ENCODE measurements at regions not wholly inside any gene's neighbourhood (a gene's known extent, or its start where the extent isn't known, plus 50 kb on each side); places are given as distances from the start of the nearest gene placed in this dataset.
A peak's percentile ranks its signal among the peaks of the same experiment; 100 is the strongest.
"Not testable (repeated sequence)": the region's sequence is repeated elsewhere in the genome, so short reads cannot be mapped to it uniquely, and the experiment has no call there.

DNA sequence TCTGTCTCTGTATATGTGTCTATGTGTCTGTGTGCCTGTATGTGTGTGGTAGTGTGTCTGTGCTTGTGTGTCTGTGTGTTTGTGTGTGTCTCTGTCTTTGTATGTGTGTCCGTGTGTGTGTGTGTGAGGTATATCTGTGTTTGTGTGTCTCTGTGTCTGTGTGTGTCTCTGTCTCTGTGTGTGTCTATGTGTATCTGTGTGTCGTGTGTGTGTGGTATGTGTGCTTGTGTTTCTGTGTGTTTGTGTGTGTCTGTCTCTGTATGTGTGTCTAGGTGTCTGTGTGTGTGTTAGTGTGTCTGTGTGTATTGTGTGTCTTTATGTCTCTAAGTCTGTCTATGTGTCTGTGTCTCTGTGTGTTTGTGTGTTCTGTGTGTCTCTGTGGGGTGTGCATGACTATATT, 158.6 kb downstream of the TMEM121 start:
- Histone ChIP-seq H3K9me3 (ENCODE audit: low read depth, low read length, poor library complexity, severe bottlenecking) (no peaks in the 10 kb centered on the region), H3K4me3 (ENCODE audit: low read depth, low read length, poor library complexity, severe bottlenecking) (no peak overlapping the region), H3K27ac (ENCODE audit: low read depth, low read length, poor library complexity, severe bottlenecking) (no peak overlapping the region), H3K4me1 (ENCODE audit: insufficient read depth, low read length, poor library complexity, severe bottlenecking) (no peaks in the 10 kb centered on the region), H3K27me3 (replicated peaks; ENCODE audit: insufficient read depth, low read depth, low read length, poor library complexity) (no peaks in the 10 kb centered on the region), H3K36me3 (ENCODE audit: insufficient read depth, low read length, poor library complexity, severe bottlenecking) (no peaks in the 10 kb centered on the region)
- POLR2A ChIA-PET (ENCODE audit: low non-redundant PET), result no interaction called here
- no peak for TF ChIP-seq EZH2 (IDR thresholded peaks at IDR 0.05; ENCODE audit: borderline replicate concordance, low read depth, low read length, poor library complexity, severe bottlenecking)
- TF ChIP-seq, protein P1, sequence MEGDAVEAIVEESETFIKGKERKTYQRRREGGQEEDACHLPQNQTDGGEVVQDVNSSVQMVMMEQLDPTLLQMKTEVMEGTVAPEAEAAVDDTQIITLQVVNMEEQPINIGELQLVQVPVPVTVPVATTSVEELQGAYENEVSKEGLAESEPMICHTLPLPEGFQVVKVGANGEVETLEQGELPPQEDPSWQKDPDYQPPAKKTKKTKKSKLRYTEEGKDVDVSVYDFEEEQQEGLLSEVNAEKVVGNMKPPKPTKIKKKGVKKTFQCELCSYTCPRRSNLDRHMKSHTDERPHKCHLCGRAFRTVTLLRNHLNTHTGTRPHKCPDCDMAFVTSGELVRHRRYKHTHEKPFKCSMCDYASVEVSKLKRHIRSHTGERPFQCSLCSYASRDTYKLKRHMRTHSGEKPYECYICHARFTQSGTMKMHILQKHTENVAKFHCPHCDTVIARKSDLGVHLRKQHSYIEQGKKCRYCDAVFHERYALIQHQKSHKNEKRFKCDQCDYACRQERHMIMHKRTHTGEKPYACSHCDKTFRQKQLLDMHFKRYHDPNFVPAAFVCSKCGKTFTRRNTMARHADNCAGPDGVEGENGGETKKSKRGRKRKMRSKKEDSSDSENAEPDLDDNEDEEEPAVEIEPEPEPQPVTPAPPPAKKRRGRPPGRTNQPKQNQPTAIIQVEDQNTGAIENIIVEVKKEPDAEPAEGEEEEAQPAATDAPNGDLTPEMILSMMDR (conservative IDR thresholded peaks at IDR 0.05; ENCODE audit: low read depth, low read length), result no peak
- CTCF ChIA-PET, result no interaction called here
- no peak for DNase-seq (ENCODE audit: low spot score)
- no TSS peak for BruUV-seq (replicated peaks)
- intact Hi-C loops (cut with micrococcal nuclease; ENCODE audit: unreplicated experiment), result loop anchor here (5.0 kb wide), 1 partner anchor 118 kb away; no protein-coding TSS in a partner anchor

DNA sequence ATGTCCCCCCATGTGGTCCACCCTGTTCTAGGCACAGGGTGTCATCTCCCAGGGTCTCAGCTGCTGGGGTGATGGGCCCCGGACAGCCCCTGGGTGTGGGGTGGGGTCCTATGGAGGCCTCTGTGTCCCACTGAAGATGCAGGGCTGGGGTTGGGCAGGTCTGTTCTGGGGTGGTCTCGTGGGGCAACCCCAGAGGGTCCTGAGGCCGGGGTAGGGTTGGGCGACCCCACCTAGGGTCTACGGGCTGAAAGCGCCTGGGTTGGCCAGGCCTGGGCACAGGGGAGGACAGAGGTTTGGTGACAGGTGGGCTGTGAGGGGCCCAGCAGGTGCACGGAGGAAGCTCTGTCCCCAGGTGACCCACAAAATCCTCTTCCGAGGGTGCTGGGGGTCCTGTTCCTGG, 159.2 kb downstream of the TMEM121 start:
- BruUV-seq (replicated peaks); CTCF ChIA-PET; H3K27ac ChIP-seq (ENCODE audit: low read depth, low read length, poor library complexity, severe bottlenecking); H3K4me3 ChIP-seq (ENCODE audit: low read depth, low read length, poor library complexity, severe bottlenecking); H3K27me3 ChIP-seq (replicated peaks; ENCODE audit: insufficient read depth, low read depth, low read length, poor library complexity); POLR2A ChIA-PET (ENCODE audit: low non-redundant PET); DNase-seq (ENCODE audit: low spot score); H3K4me1 ChIP-seq (ENCODE audit: insufficient read depth, low read length, poor library complexity, severe bottlenecking); H3K36me3 ChIP-seq (ENCODE audit: insufficient read depth, low read length, poor library complexity, severe bottlenecking); H3K9me3 ChIP-seq (ENCODE audit: low read depth, low read length, poor library complexity, severe bottlenecking): not testable (repeated sequence)
- intact Hi-C loops (cut with micrococcal nuclease; ENCODE audit: unreplicated experiment), result loop anchor here (5.0 kb wide), 1 partner anchor 118 kb away; no protein-coding TSS in a partner anchor

DNA sequence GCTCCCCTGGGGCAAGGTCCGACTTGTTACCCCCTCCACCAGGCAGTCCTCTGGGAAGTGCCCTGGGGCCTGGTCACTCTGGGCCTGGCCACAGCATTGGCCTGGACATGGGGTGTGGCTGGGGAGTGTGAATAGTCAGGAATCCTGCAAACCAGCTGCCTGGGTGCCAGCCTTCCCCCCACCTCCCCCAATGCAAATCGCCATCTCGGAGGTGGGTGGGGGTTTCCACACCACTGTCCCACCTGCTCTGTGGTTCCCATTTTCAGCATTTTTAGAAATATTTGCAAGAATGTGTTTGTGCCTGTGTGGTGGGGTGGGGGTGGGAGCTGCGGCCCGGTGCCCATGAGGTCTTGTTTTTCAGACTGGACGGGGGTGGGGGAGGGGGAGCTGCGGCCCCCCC, 159.7 kb downstream of the TMEM121 start:
- H3K27me3 ChIP-seq (replicated peaks; ENCODE audit: insufficient read depth, low read depth, low read length, poor library complexity); H3K27ac ChIP-seq (ENCODE audit: low read depth, low read length, poor library complexity, severe bottlenecking); CTCF ChIA-PET; DNase-seq (ENCODE audit: low spot score); H3K4me3 ChIP-seq (ENCODE audit: low read depth, low read length, poor library complexity, severe bottlenecking); H3K9me3 ChIP-seq (ENCODE audit: low read depth, low read length, poor library complexity, severe bottlenecking); BruUV-seq (replicated peaks); H3K4me1 ChIP-seq (ENCODE audit: insufficient read depth, low read length, poor library complexity, severe bottlenecking); POLR2A ChIA-PET (ENCODE audit: low non-redundant PET); H3K36me3 ChIP-seq (ENCODE audit: insufficient read depth, low read length, poor library complexity, severe bottlenecking): not testable (repeated sequence)
- intact Hi-C loops (cut with micrococcal nuclease; ENCODE audit: unreplicated experiment), result loop anchor here (5.0 kb wide), 1 partner anchor 119 kb away; no protein-coding TSS in a partner anchor

DNA sequence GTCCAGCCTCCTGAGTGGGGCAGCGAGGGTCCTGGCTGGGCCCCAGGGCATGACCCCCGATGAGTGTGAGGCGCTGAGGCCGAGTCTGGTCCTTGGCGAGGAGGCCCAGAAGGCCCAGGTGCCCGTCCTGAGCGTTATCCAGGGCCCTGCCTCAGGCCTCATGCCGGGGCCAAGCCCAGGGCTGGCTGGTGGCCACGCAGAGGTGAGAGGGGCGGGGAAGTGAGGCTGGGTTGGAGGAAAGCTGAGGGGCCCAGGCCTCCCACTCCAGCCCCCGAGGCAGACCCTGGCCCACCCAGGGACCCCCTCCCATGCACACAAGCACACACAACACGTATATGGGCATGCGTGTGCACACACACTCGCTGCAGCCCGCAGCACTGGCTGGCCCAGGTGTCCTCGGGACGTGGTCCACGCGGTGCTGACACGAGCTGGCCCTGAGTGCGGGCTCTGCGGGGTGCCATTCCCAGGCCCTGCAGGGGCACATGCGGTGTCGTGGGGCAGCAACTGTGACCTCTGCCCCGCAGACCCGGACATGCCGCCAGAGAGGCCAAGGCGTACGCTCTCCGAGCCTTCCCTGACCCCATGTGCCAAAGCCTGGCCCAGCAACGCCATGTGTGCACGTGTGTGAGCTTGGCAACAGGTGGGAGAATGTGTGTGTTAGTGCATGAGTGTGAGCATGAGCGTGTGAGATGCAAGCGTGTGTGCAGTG, 160.2 kb downstream of the TMEM121 start:
- H3K9me3 ChIP-seq (ENCODE audit: low read depth, low read length, poor library complexity, severe bottlenecking); POLR2A ChIA-PET (ENCODE audit: low non-redundant PET); H3K4me3 ChIP-seq (ENCODE audit: low read depth, low read length, poor library complexity, severe bottlenecking); H3K27me3 ChIP-seq (replicated peaks; ENCODE audit: insufficient read depth, low read depth, low read length, poor library complexity); DNase-seq (ENCODE audit: low spot score); H3K4me1 ChIP-seq (ENCODE audit: insufficient read depth, low read length, poor library complexity, severe bottlenecking); H3K27ac ChIP-seq (ENCODE audit: low read depth, low read length, poor library complexity, severe bottlenecking); BruUV-seq (replicated peaks); CTCF ChIA-PET; H3K36me3 ChIP-seq (ENCODE audit: insufficient read depth, low read length, poor library complexity, severe bottlenecking): not testable (repeated sequence)
- intact Hi-C loops (cut with micrococcal nuclease; ENCODE audit: unreplicated experiment), result loop anchor here (5.0 kb wide), 1 partner anchor 119 kb away; no protein-coding TSS in a partner anchor

DNA sequence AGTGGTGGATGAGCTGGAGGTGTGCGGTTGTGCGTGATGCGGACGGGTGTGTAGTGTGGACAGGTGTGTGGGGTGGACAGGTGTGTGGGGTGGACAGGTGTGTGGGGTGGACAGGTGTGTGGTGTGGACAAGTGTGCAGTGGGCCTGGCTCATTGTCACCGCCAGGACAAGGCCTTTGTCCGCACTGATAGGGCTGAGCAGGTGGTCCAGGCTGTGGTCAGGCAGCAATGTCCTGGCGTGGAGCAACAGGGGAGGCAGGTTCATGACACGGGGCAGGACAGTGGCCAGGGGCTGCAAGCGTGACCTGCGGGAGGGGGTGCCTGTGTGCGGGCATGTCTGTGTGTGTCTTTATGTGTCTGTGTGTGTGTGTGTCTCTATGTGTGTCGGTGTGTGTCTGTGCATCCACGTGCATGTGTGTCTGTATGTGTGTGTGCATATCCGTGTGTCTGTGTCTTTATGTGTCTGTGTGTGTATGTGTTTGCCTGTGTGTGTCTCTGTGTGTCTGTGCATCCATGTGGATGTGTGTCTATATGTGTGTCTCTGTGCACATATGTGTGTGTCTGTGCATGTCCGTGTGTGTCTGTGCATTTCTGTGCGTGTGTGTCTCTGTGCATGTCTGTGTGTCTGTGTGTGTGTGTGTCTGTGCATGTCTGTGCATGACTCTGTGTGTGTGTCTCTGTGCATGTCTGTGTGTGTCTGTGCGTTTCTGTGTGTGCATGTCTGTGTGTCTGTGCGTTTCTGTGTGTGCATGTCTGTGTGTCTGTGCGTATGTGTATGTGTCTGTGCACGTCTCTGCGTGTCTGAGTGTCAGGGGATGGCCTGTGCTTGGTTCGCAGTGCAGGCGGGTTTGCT, 161.0 kb downstream of the TMEM121 start:
- DNase-seq (ENCODE audit: low spot score); H3K9me3 ChIP-seq (ENCODE audit: low read depth, low read length, poor library complexity, severe bottlenecking); H3K36me3 ChIP-seq (ENCODE audit: insufficient read depth, low read length, poor library complexity, severe bottlenecking); H3K4me3 ChIP-seq (ENCODE audit: low read depth, low read length, poor library complexity, severe bottlenecking); BruUV-seq (replicated peaks); CTCF ChIA-PET; POLR2A ChIA-PET (ENCODE audit: low non-redundant PET); H3K27me3 ChIP-seq (replicated peaks; ENCODE audit: insufficient read depth, low read depth, low read length, poor library complexity); H3K4me1 ChIP-seq (ENCODE audit: insufficient read depth, low read length, poor library complexity, severe bottlenecking); H3K27ac ChIP-seq (ENCODE audit: low read depth, low read length, poor library complexity, severe bottlenecking): not testable (repeated sequence)
- intact Hi-C loops (cut with micrococcal nuclease; ENCODE audit: unreplicated experiment), result loop anchor here (5.0 kb wide), 1 partner anchor 120 kb away; no protein-coding TSS in a partner anchor

DNA sequence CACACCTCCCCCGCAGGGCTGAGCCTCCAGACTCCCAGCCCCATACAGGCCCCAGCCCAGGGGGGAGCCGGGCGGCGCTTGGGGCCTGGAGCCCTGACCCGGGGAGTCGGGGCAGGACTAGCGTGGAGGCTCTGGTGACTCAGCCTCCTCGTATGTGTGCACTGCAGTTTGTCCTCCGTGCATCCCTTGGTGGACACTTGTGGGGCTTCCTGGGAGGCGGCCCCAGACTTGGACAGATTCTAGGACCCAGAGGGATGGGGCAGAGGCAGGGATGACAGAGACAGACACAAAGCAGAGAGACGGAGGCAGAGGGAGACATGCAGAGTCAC, 161.6 kb downstream of the TMEM121 start:
- H3K36me3 ChIP-seq (ENCODE audit: insufficient read depth, low read length, poor library complexity, severe bottlenecking); H3K27ac ChIP-seq (ENCODE audit: low read depth, low read length, poor library complexity, severe bottlenecking); H3K9me3 ChIP-seq (ENCODE audit: low read depth, low read length, poor library complexity, severe bottlenecking); CTCF ChIA-PET; BruUV-seq (replicated peaks); H3K27me3 ChIP-seq (replicated peaks; ENCODE audit: insufficient read depth, low read depth, low read length, poor library complexity); H3K4me3 ChIP-seq (ENCODE audit: low read depth, low read length, poor library complexity, severe bottlenecking); H3K4me1 ChIP-seq (ENCODE audit: insufficient read depth, low read length, poor library complexity, severe bottlenecking); POLR2A ChIA-PET (ENCODE audit: low non-redundant PET): not testable (repeated sequence)
- DNase-seq (ENCODE audit: low spot score), result peak; percentile 7
- intact Hi-C loops (cut with micrococcal nuclease; ENCODE audit: unreplicated experiment), result loop anchor here (5.0 kb wide), 1 partner anchor 121 kb away; no protein-coding TSS in a partner anchor
